ENCODE measurements at regions not wholly inside any gene's neighbourhood (a gene's known extent, or its start where the extent isn't known, plus 50 kb on each side); places are given as distances from the start of the nearest gene placed in this dataset.

DNA sequence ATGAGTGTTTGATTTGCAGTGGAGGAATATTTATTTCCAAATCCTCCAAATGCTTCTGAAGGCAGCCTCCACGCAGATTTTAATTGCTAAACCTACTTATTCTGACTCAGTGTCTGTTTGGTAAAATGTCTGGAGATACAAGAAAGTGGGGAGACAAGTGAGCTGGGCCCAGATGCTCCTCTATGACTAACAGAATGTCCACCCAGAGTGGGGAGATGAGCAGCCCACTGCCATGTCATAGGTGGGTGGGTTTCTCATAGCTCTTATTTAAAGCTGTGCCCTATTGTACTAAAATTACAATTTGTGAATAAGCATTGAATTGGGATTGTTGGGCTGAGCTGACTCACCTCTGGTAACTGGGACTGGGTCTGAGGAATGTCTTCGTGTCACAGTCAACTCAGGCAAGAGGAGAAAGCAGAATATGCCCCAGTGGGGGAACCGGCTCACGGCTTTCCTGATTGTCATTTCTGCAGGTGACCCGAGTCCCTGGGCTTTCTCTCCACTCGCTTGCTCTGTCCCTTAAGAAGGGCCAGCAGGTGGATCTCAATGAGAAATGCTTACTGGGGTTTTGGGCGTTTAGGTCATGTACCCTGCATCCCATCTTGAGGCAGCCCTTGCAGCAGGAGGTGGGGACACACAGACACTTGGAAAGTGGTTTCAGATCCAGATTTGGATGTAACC is 116.3 kb upstream of the SPRED2 start:
- Histone ChIP-seq H3K27me3 (ENCODE audit: insufficient read depth, low read length) (no peaks in the 10 kb centered on the region), H3K27ac (ENCODE audit: low read depth, low read length) (no peak overlapping the region), H4K12ac (ENCODE audit: low read depth, low read length) (no peak overlapping the region), H3K9ac (ENCODE audit: low read length) (no peak overlapping the region), H3K4me1 (ENCODE audit: control insufficient read depth in 1 of 2, insufficient read depth in 2 of 2, low read length in 2 of 2) (peaks cover 0 to 4% of the 10 kb centered on the region in 2 experiments), H3K14ac (ENCODE audit: low read length) (no peak overlapping the region), H3K79me2 (ENCODE audit: control insufficient read depth, insufficient read depth, low read length, poor library complexity) (no peaks in the 10 kb centered on the region), H2BK120ac (ENCODE audit: insufficient read depth, low read length, poor library complexity) (no peak overlapping the region), H2AK5ac (ENCODE audit: low read length) (no peak overlapping the region), H3K4me2 (ENCODE audit: low read length) (no peak overlapping the region), H4K91ac (ENCODE audit: low read depth, low read length) (no peak overlapping the region), H3K79me1 (ENCODE audit: low read length) (no peaks in the 10 kb centered on the region), H2AFZ (ENCODE audit: insufficient read depth, low read length, poor library complexity) (no peak overlapping the region), H3K4ac (ENCODE audit: low read depth, low read length) (no peak overlapping the region), H3K18ac (ENCODE audit: low read length) (no peak overlapping the region), H3K36me3 (ENCODE audit: control insufficient read depth in 1 of 2, insufficient read depth in 2 of 2, low read length in 2 of 2) (no peaks in the 10 kb centered on the region), H2BK5ac (ENCODE audit: low read depth, low read length, poor library complexity) (no peak overlapping the region), H3K4me3 (ENCODE audit: low read depth, low read length) (no peak overlapping the region), H3K9me3 (ENCODE audit: insufficient read depth, low read depth, low read length) (no peaks in the 10 kb centered on the region), H2BK12ac (ENCODE audit: low read length) (no peak overlapping the region), H3K23ac (ENCODE audit: low read length) (no peak overlapping the region), H4K8ac (ENCODE audit: low read depth, low read length) (no peak overlapping the region)
- WGBS (ENCODE audit: extremely low coverage, insufficient coverage, insufficient read length) = no CpG with 5 or more reads among the region's 7 CpGs
- DNase-seq = no peak

DNA sequence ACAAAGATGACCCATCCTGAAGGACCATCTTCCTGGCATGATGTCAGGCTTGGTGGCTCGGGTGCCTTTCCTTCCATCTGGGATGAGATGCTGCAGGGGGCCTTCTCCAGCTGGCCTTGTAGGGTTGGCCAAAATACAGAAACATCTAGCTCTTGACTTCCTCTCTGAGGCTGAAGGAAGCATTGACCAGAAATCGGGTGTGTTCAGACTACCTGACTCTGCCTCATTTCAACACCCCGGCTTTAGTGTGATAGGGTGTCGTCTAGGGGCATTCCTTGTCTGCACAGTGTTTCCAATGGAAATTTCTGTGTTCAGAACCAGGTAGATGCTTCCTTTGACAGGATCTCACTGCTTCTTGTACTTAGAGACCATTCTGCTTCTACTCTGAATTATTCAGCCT is 115.7 kb upstream of the SPRED2 start:
- Histone ChIP-seq H2AFZ (ENCODE audit: insufficient read depth, low read length, poor library complexity) (no peak overlapping the region), H2BK12ac (ENCODE audit: low read length) (no peak overlapping the region), H3K4ac (ENCODE audit: low read depth, low read length) (no peak overlapping the region), H3K4me3 (ENCODE audit: low read depth, low read length) (no peak overlapping the region), H3K18ac (ENCODE audit: low read length) (no peak overlapping the region), H4K91ac (ENCODE audit: low read depth, low read length) (no peak overlapping the region), H3K14ac (ENCODE audit: low read length) (no peak overlapping the region), H3K9me3 (ENCODE audit: insufficient read depth, low read depth, low read length) (no peaks in the 10 kb centered on the region), H3K4me1 (ENCODE audit: control insufficient read depth in 1 of 2, insufficient read depth in 2 of 2, low read length in 2 of 2) (peaks cover 0 to 4% of the 10 kb centered on the region in 2 experiments), H2BK5ac (ENCODE audit: low read depth, low read length, poor library complexity) (no peak overlapping the region), H3K27ac (ENCODE audit: low read depth, low read length) (no peak overlapping the region), H3K27me3 (ENCODE audit: insufficient read depth, low read length) (no peaks in the 10 kb centered on the region), H3K4me2 (ENCODE audit: low read length) (no peak overlapping the region), H2AK5ac (ENCODE audit: low read length) (no peak overlapping the region), H2BK120ac (ENCODE audit: insufficient read depth, low read length, poor library complexity) (no peak overlapping the region), H3K79me2 (ENCODE audit: control insufficient read depth, insufficient read depth, low read length, poor library complexity) (no peaks in the 10 kb centered on the region), H3K36me3 (ENCODE audit: control insufficient read depth in 1 of 2, insufficient read depth in 2 of 2, low read length in 2 of 2) (no peaks in the 10 kb centered on the region), H4K8ac (ENCODE audit: low read depth, low read length) (no peak overlapping the region), H3K79me1 (ENCODE audit: low read length) (no peaks in the 10 kb centered on the region), H3K9ac (ENCODE audit: low read length) (no peak overlapping the region), H4K12ac (ENCODE audit: low read depth, low read length) (no peak overlapping the region), H3K23ac (ENCODE audit: low read length) (no peak overlapping the region)
- no peak for DNase-seq
- WGBS (ENCODE audit: extremely low coverage, insufficient coverage, insufficient read length) = no CpG with 5 or more reads among the region's 4 CpGs

DNA sequence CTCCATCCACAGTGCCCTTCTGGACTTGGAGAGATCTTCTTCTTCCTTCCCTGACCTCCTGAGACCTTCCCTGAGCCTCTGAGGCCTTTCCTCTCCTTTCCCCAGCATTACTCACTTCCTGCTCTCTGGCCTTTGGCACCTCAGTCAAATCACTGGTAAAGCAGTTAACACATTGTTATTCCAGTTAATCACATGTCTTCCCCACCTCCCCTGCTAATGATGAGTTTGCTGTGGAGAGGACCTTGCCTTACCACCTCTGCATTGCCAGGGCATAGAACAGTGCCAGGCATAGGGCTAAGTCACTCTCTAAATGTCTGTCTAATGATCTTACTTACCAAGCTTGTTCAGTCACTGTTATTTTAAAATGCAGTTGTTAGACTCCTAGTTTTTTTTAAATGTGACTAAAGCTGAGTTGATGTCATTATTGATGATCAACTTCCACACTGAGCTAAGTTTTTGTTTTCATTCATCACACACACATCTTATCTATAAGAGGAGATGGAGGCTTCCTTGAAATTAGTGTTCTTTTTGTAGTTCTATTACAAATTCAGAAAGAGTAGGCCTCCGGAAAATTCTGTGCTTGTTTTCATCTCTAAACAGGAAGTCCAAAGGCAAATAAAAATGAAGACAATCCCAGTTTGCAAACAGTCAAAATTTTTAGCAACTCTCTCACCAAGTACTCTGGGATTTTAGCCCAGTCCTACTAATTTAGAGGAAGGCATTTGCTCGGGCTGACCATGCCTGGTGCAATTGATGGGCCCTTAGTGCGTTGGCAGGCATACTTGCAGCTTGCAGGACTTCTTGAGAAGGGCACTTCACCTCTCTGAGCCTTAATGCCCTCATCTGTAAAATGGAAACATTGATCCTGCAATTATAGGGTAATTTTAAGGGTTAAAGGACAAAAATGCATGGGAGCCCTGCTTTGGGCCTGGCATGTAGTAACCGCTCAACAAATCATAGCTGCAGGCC is 113.7 kb upstream of the SPRED2 start:
- H2BK5ac ChIP-seq (ENCODE audit: low read depth, low read length, poor library complexity) = no peak overlapping the region
- H2AFZ ChIP-seq (ENCODE audit: insufficient read depth, low read length, poor library complexity) = no peak overlapping the region
- H3K27ac ChIP-seq (ENCODE audit: low read depth, low read length) = no peak overlapping the region
- no peak overlapping the region for H4K91ac ChIP-seq (ENCODE audit: low read depth, low read length)
- no peak overlapping the region for H4K8ac ChIP-seq (ENCODE audit: low read depth, low read length)
- H3K79me2 ChIP-seq (ENCODE audit: control insufficient read depth, insufficient read depth, low read length, poor library complexity) = no peaks in the 10 kb centered on the region
- H2BK12ac ChIP-seq (ENCODE audit: low read length) = no peak overlapping the region
- no peak overlapping the region for H2AK5ac ChIP-seq (ENCODE audit: low read length)
- H3K36me3 ChIP-seq (ENCODE audit: control insufficient read depth in 1 of 2, insufficient read depth in 2 of 2, low read length in 2 of 2) = no peaks in the 10 kb centered on the region
- H2BK120ac ChIP-seq (ENCODE audit: insufficient read depth, low read length, poor library complexity) = no peak overlapping the region
- no peak overlapping the region for H3K23ac ChIP-seq (ENCODE audit: low read length)
- no peak overlapping the region for H3K18ac ChIP-seq (ENCODE audit: low read length)
- no peak overlapping the region for H3K14ac ChIP-seq (ENCODE audit: low read length)
- H4K12ac ChIP-seq (ENCODE audit: low read depth, low read length) = no peak overlapping the region
- no peak overlapping the region for H3K9ac ChIP-seq (ENCODE audit: low read length)
- no peaks in the 10 kb centered on the region for H3K79me1 ChIP-seq (ENCODE audit: low read length)
- no peak overlapping the region for H3K4ac ChIP-seq (ENCODE audit: low read depth, low read length)
- H3K9me3 ChIP-seq (ENCODE audit: insufficient read depth, low read depth, low read length) = no peaks in the 10 kb centered on the region
- peaks cover 0 to 4% of the 10 kb centered on the region in 2 experiments for H3K4me1 ChIP-seq (ENCODE audit: control insufficient read depth in 1 of 2, insufficient read depth in 2 of 2, low read length in 2 of 2)
- H3K27me3 ChIP-seq (ENCODE audit: insufficient read depth, low read length) = no peaks in the 10 kb centered on the region
- no peak overlapping the region for H3K4me2 ChIP-seq (ENCODE audit: low read length)
- DNase-seq = no peak
- WGBS (ENCODE audit: extremely low coverage, insufficient coverage, insufficient read length) = no CpG with 5 or more reads among the region's 4 CpGs
- peak overlapping the region; percentile 32 for H3K4me3 ChIP-seq (ENCODE audit: low read depth, low read length)

DNA sequence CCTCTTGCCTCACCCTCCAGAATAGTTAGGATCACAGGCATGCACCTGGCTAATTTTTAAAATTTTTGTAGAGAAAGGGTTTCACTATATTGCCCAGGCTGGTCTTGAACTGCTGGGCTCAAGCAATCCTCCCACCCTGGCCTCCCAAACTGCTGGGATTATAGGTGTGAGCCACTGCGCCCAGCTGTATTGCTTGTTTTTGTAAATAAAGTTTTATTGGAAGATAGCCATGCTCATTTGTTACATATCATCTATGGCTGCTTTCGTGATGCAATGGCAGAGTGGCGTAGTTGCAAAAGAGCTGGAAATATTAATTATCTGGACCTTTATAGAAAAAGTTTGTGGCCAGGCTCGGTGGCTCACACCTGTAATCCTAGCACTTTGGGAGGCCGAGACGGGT is 109.4 kb upstream of the SPRED2 start:
- Histone ChIP-seq H2BK12ac (ENCODE audit: low read length) (no peak overlapping the region), H3K23ac (ENCODE audit: low read length) (no peak overlapping the region), H2AFZ (ENCODE audit: insufficient read depth, low read length, poor library complexity) (no peak overlapping the region), H3K9me3 (ENCODE audit: insufficient read depth, low read depth, low read length) (no peaks in the 10 kb centered on the region), H2BK120ac (ENCODE audit: insufficient read depth, low read length, poor library complexity) (no peak overlapping the region), H3K9ac (ENCODE audit: low read length) (no peak overlapping the region), H3K79me1 (ENCODE audit: low read length) (no peaks in the 10 kb centered on the region), H3K79me2 (ENCODE audit: control insufficient read depth, insufficient read depth, low read length, poor library complexity) (no peaks in the 10 kb centered on the region), H4K91ac (ENCODE audit: low read depth, low read length) (no peak overlapping the region), H2BK5ac (ENCODE audit: low read depth, low read length, poor library complexity) (no peak overlapping the region), H4K12ac (ENCODE audit: low read depth, low read length) (no peak overlapping the region), H4K8ac (ENCODE audit: low read depth, low read length) (no peak overlapping the region), H3K18ac (ENCODE audit: low read length) (no peak overlapping the region), H3K36me3 (ENCODE audit: control insufficient read depth in 1 of 2, insufficient read depth in 2 of 2, low read length in 2 of 2) (no peaks in the 10 kb centered on the region), H3K14ac (ENCODE audit: low read length) (no peak overlapping the region), H3K4me2 (ENCODE audit: low read length) (no peak overlapping the region), H3K27me3 (ENCODE audit: insufficient read depth, low read length) (no peaks in the 10 kb centered on the region), H3K4me3 (ENCODE audit: low read depth, low read length) (no peak overlapping the region), H3K4ac (ENCODE audit: low read depth, low read length) (no peak overlapping the region), H3K4me1 (ENCODE audit: control insufficient read depth in 1 of 2, insufficient read depth in 2 of 2, low read length in 2 of 2) (peaks cover 0 to 6% of the 10 kb centered on the region in 2 experiments), H2AK5ac (ENCODE audit: low read length) (no peak overlapping the region), H3K27ac (ENCODE audit: low read depth, low read length) (no peak overlapping the region)
- no CpG with 5 or more reads among the region's 6 CpGs for WGBS (ENCODE audit: extremely low coverage, insufficient coverage, insufficient read length)
- peak in 1 of 2 donors; percentile 23 for DNase-seq
